HG03521 (cell line): ENCODE measurements at regions not wholly inside any gene's neighbourhood (a gene's known extent, or its start where the extent isn't known, plus 50 kb on each side); places are given as distances from the start of the nearest gene placed in this dataset.

ENCODE experiments used
- ATAC-seq: cut with Tn5 transposase; IDR thresholded peaks from one replicate; pipeline ENCODE4 v1.9.1; 2021; ENCODE audit warnings: mild to moderate bottlenecking, moderate library complexity; ENCODE audit not compliant: unreplicated experiment

DNA sequence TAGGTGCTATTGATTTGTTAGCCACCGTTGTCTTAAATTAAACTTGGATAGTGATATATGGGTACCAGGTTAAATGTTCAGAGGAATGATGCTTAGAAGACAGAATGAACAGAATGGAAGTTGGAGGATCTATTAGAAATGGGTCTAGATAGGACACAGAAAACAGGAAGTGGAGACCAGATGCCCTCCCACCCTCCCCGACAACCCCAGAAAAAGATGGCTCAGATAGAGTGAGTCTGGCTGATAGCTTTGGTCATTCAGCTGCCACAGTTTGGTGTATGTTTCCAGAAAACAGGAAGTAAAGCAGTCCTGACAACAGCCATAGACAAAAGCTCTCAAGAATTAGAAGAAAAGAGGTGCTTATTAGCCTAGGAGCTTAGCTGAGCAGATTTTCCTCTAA is 71.5 kb upstream of the DSG1 start:
- ATAC-seq: no peak

DNA sequence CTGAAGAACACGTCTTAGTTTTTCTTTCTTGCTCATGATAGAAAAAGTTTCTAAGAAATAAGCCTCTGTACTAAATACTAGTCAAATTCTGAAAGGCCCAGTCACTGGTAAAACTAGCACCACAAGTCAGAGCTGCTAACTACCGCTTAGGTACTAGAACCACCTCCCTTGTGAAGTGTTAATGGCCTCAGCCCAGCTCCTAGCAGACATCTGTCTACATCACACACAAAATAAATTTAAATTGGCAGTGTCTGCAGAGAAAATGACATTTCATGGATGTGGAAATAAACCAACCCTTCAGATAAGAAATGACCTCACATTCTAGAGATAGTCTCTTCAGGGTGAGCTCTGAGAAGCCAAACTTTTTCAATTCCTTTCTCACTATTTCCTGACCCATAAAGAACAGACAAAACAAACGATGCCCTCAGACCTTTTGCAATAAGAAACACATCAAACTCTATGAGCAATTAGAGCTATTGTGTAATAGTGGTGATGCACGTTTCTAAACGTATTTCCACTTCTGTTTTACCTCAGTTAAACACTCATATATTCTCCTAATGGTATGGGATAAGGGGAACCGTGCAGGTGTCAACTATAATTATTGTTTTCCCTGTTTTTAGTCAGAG is 70.3 kb upstream of the DSG1 start:
- no peak for ATAC-seq

DNA sequence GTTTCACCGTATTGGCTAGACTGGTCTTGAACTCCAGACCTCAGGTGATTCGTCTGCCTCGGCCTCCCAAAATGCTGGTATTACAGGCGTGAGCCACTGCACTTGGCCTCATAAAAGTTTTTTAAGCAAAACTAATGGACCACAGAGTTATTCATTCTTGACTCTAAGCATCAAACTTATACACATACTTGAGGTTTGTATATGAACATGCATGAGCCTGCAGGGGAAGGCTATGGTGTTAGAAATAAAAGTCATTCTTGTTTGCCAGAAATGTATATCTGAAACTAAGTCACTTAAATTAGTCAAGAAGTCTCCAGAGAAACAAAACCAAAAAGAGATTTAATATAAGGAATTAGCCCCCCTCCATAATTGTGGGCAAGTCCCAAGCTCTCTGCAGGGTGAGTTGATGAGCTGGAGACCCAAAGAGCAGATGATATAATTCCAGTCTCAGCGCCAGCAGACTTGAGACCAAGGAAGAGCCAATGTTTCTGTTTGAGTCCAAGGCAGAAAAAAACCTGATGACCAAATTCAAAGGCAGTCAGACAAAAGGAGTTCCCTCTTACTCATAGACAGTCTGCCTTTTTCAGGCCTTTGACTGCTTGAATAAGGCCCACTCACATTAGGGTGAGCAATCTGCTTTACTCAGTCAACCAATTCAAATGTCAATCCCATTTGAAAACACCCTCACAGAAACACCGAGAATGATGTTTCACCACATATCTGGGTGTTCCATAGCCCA is 69.0 kb upstream of the DSG1 start:
- no peak for ATAC-seq

DNA sequence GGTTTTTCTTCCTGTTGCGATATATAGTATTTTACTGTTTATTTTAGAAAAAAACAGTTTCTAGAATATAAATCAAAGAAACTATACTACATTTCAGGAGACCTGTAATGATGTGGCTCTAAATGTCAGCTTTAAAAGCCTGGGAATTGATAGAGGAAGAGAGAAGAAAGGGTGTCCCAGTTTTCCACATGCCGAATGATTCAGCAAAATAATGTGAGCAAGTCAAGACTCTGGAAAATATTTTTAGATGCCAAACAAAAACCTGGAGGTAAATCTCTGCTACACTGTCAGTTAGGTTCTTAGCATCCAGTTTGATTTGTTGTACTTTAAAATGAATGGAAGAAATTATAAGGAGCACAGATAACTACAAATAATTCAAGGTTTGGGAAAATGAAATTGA is 67.1 kb upstream of the DSG1 start:
- ATAC-seq: no peak

DNA sequence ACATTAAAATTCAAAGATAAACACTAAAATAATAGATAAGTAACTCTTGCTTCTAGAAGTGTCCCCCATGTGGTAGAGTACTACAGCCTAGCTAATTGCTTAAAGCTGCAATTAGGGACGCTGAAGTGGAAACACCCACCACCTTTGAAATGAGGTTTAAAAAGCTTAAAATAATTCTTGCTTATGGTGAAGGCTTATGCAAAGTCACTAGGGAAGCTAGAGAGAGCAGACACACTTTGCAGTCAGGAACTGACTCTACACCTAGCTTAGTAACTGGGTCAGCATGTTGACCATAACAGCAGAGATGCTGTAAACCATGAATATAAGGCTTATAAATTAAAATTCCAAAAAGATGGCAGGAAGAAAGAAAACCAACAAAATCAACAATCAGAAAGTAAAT is 65.4 kb upstream of the DSG1 start:
- ATAC-seq: no peak

DNA sequence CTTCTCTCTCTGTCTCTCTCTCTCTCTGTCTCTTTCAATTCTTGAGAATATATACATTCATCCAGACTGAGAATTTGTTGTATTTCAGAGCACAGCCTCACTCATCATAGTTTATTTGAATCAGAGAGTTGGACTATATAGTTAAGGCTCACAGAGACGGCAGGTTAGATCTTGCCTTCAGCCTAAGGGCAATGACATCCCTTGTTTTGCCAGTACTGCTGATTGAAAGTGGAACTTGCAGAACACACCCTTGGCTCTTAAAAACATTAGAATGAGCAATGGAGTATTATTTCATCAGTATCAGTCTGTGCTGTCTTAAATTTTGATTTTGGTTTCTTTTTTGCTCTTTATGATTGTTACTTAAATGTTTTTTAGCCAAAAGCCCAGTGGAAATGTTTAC is 62.0 kb upstream of the DSG1 start:
- no peak for ATAC-seq

DNA sequence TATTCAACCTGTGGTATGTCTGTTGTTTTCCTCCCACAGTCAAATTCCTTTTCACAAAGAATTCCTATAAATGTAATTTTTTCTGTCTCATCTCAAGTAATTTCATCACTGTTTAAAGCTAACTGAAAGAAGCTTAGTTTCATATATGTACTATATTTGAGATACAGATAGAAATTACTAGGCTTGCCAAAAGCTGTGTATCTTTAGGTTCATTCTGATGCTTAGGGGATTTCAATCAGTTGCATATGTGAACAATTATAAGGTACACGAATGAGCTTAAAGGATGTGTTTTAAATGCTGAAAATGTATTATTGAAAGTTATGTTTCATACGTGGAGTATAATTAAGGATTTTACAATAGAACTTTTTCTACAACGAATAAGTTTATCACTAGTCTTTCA is 59.2 kb upstream of the DSG1 start:
- ATAC-seq: no peak

DNA sequence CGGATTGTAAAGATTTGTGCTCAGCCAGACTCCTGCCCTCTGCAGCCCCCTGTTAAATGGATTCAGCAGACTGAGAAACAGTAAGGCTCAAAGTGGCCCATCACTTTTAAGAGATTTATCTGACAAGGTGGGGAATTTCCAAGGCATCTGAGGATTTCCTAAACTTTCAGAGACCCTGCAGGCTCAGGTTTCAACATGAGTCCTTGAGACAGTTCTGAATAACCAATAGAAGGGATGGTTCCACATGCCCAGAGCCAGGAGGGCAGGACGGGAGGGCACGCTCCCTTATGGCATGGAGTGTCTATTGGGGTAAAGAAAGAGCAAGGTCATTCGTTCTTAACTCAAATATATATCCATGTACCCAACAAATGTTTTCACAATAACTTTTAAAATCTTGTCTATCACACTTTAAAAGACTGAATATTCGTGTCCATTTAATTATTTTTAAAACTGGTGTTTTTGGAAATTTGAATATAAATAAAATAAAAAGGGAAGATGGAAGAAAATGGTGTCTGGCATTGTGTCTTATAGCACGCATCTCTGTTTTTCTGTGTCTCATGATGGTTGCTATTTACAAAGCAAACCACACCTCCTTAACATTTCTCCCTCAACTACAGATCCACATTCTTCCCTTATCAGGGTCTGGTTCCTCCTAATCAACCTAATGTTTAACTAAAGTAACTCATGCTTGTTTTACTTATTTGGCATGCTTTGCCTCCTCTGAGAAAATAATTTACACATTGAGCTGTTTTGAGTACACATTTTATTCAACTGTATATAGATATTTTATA is 56.0 kb upstream of the DSG1 start:
- ATAC-seq: no peak

DNA sequence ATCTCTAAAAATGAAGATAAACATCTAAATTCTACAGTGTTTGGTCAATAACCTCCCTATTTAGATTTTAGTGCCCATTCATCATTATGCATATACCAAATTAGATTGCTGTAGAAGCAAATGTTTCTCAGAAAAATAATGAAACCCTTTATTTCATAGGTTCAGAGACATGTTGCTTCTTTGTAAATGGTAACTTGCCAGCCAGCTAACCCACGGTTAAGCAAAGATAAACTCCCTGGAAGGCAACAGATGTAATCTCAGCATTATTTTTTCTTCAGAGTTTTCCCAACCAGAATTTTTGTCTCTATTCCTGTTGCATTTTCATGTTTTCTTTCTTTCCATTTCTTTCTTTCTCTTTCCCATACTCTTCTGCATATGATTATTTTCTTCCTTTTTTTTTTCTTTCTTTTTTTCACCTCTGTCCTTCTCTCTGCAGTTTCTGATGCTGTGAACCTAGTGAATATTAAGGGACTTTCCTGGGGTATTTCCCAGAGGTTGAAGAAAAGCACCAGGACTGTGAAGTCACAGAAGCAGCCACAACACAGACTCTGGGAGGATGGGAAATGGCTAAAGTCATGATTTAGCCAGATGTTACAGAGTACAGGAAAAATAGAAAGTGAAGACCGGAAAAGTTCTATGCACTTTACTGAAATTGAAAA is 50.0 kb upstream of the DSG1 start:
- no peak for ATAC-seq
